CD14-positive monocyte (primary cell): ENCODE measurements at regions not wholly inside any gene's neighbourhood (a gene's known extent, or its start where the extent isn't known, plus 50 kb on each side); places are given as distances from the start of the nearest gene placed in this dataset.

Experiments used
- DNase-seq, 3 donors: peaks; one replicate each; pipeline ENCODE4 v3.0.0-alpha.2; 2011 to 2022
- H2AFZ ChIP-seq: 2 replicates; pipeline ENCODE4 v1.6.0; 2012; ENCODE audit warnings: mild to moderate bottlenecking, low read depth, low read length, inconsistent platforms; ENCODE audit not compliant: insufficient read depth, poor library complexity, severe bottlenecking
- H3K27ac ChIP-seq, 2 donors: 1 replicate in 1 of 2; 2 replicates in 1 of 2; pipeline ENCODE4 v1.5.1; 2012 to 2013; ENCODE audit warnings: low read length in 2 of 2, control low read depth in 1 of 2, inconsistent platforms in 1 of 2, low read depth in 1 of 2, mild to moderate bottlenecking in 1 of 2
- H3K27me3 ChIP-seq, 2 donors: one replicate each; pipeline versions ENCODE4 v1.6.0 to v1.6.1; 2011 to 2013; ENCODE audit warnings: low read length in 2 of 2; ENCODE audit not compliant: control insufficient read depth in 2 of 2, insufficient read depth in 2 of 2
- H3K36me3 ChIP-seq, 2 donors: replicated peaks in 1 of 2; 1 replicate in 1 of 2; 2 replicates in 1 of 2; pipeline versions ENCODE4 v1.5.1 to v1.6.1; 2012 to 2013; ENCODE audit warnings: low read length in 2 of 2, control low read depth in 1 of 2, inconsistent platforms in 1 of 2, mild to moderate bottlenecking in 1 of 2; ENCODE audit not compliant: insufficient read depth in 2 of 2, control insufficient read depth in 1 of 2
- H3K4me1 ChIP-seq, 2 donors: 1 replicate in 1 of 2; 2 replicates in 1 of 2; pipeline versions ENCODE4 v1.5.1 to v1.6.1; 2012 to 2013; ENCODE audit warnings: low read length in 2 of 2, control low read depth in 1 of 2, inconsistent platforms in 1 of 2, mild to moderate bottlenecking in 1 of 2, moderate library complexity in 1 of 2; ENCODE audit not compliant: insufficient read depth in 2 of 2, control insufficient read depth in 1 of 2
- H3K4me2 ChIP-seq: replicated peaks from 2 replicates; pipeline ENCODE3; 2012; ENCODE audit warnings: low read length, moderate library complexity, mild to moderate bottlenecking; ENCODE audit not compliant: poor library complexity, severe bottlenecking; ENCODE audit errors: extremely low read depth
- H3K4me3 ChIP-seq, 3 experiments: fragments of 200-600 bp in 1 of 3; sonication (generic) in 1 of 3; replicated peaks in 1 of 3; 1 replicate in 2 of 3; 2 replicates in 1 of 3; pipeline ENCODE4 v1.5.1; 2011 to 2013; ENCODE audit warnings: low read length in 3 of 3, mild to moderate bottlenecking in 3 of 3, control low read depth in 2 of 3, low read depth in 2 of 3, inconsistent platforms in 1 of 3, moderate library complexity in 1 of 3
- H3K79me2 ChIP-seq: 2 replicates; pipeline ENCODE4 v1.6.0; 2012; ENCODE audit warnings: mild to moderate bottlenecking, control low read depth, inconsistent platforms, low read length, moderate library complexity; ENCODE audit not compliant: insufficient read depth
- H3K9ac ChIP-seq: 2 replicates; pipeline ENCODE4 v1.6.0; 2017; ENCODE audit warnings: low read length, mild to moderate bottlenecking; ENCODE audit not compliant: insufficient read depth, poor library complexity, severe bottlenecking
- H3K9me3 ChIP-seq, 2 donors: replicated peaks in 1 of 2; 1 replicate in 1 of 2; 2 replicates in 1 of 2; pipeline versions ENCODE4 v1.5.1 to v1.6.1; 2012 to 2013; ENCODE audit warnings: low read length in 2 of 2, control low read depth in 1 of 2; ENCODE audit not compliant: control insufficient read depth in 1 of 2, insufficient read depth in 1 of 2
- H4K20me1 ChIP-seq: 2 replicates; pipeline ENCODE4 v1.6.0; 2012; ENCODE audit warnings: mild to moderate bottlenecking, low read length, control low read depth, moderate library complexity; ENCODE audit not compliant: insufficient read depth
- H3K27ac Mint-ChIP-seq, 7 donors: one replicate each; pipeline ENCODE4 v1.8.0; 2020; ENCODE audit warnings: mild to moderate bottlenecking in 7 of 7, mixed read lengths in 7 of 7, moderate library complexity in 6 of 7, inconsistent platforms in 2 of 7
- H3K27me3 Mint-ChIP-seq, 3 donors: one replicate each; pipeline ENCODE4 v1.8.0; 2021 to 2022; ENCODE audit warnings: low read depth in 3 of 3, mild to moderate bottlenecking in 3 of 3, mixed read lengths in 3 of 3, moderate library complexity in 3 of 3, inconsistent platforms in 1 of 3
- H3K36me3 Mint-ChIP-seq, 2 donors: one replicate each; pipeline ENCODE4 v1.8.0; 2020; ENCODE audit warnings: mixed read lengths in 2 of 2, inconsistent platforms in 1 of 2, mild to moderate bottlenecking in 1 of 2
- H3K4me1 Mint-ChIP-seq: one replicate; pipeline ENCODE4 v1.8.0; 2020; ENCODE audit warnings: mild to moderate bottlenecking, mixed read lengths
- H3K4me3 Mint-ChIP-seq, 2 donors: one replicate each; pipeline ENCODE4 v1.8.0; 2020; ENCODE audit warnings: mild to moderate bottlenecking in 2 of 2, mixed read lengths in 2 of 2, moderate library complexity in 1 of 2
- H3K9me3 Mint-ChIP-seq, 7 donors: one replicate each; pipeline ENCODE4 v1.8.0; 2020 to 2022; ENCODE audit warnings: mixed read lengths in 7 of 7, mild to moderate bottlenecking in 6 of 7, moderate library complexity in 6 of 7, inconsistent platforms in 2 of 7
- whole genome bisulfite sequencing: methylation state at CpG from one replicate; pipeline ENCODE4 v1.1.5; 2013; ENCODE audit warnings: missing lambda C conversion rate; ENCODE audit not compliant: insufficient coverage; 5-methylcytosine and 5-hydroxymethylcytosine counted together
- intact Hi-C, 2 donors: fragments of 100-400 bp; cut with micrococcal nuclease; formaldehyde crosslinking; loops; one replicate each; pipeline versions ENCODE4 v1.15.0 to v1.15.1; 2023
- TF ChIP-seq, protein P1 (sequence below): fragments of 200-600 bp; IDR thresholded peaks from one replicate; pipeline ENCODE4 v1.8.0; 2022; ENCODE audit warnings: antibody characterized with exemption, mild to moderate bottlenecking

DNA sequence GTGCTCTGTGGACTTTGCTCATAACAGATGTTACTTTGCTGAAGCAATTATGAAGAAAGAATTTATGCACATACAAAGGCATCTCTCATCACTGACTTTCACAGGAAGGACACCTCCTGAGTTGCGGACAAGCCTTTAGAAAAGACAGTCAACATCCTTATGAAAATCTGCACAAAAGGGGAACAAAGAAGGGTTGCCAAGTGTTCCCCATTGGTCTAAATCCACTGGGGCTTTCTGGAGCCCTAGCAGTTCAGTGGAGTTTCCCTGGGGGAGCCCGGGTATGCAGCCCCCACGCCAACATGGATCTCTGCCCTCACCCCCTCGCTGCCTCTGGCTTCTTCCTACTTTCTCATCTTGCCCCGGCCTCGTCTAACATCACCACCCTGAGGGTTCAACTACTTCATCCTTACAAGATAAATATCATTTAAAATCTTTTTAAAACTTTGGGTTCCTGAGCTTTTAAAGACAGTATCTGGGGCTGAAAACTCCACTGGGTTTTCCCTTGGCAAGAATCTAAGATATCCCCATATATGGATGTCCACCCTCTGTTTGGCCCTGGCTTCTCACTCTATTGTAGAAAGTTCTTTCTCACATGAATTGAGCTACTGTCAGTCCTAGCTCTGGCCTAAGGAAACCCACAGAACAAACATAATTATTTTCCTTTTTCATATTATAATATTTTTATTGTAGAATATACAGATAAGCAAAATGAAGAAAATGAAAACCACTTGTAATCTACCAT, 207.9 kb upstream of the RGMA start:
- 50% methylated on average over 4 of the region's 6 CpGs for WGBS
- intact Hi-C loops, result no loop called here
- Histone ChIP-seq H3K36me3 (no peaks in the 10 kb centered on the region), H3K27me3 (peaks cover 0 to 5% of the 10 kb centered on the region in 2 donors), H3K4me2 (no peak overlapping the region), H2AFZ (no peak overlapping the region), H3K9ac (no peak overlapping the region), H3K9me3 (no peaks in the 10 kb centered on the region), H3K4me3 (no peak overlapping the region), H3K27ac (no peak overlapping the region), H4K20me1 (no peaks in the 10 kb centered on the region), H3K4me1 (peaks cover 0 to 6% of the 10 kb centered on the region in 2 donors), H3K79me2 (no peaks in the 10 kb centered on the region)
- H3K4me1 Mint-ChIP-seq, result peaks cover 6% of the 10 kb centered on the region
- H3K9me3 Mint-ChIP-seq, result peaks cover 0 to 2% (median 0%) of the 10 kb centered on the region in 7 donors
- no peaks in the 10 kb centered on the region for H3K36me3 Mint-ChIP-seq
- H3K4me3 Mint-ChIP-seq, result no peak overlapping the region
- no peak overlapping the region for H3K27ac Mint-ChIP-seq
- no peak for DNase-seq
- TF ChIP-seq, protein P1, sequence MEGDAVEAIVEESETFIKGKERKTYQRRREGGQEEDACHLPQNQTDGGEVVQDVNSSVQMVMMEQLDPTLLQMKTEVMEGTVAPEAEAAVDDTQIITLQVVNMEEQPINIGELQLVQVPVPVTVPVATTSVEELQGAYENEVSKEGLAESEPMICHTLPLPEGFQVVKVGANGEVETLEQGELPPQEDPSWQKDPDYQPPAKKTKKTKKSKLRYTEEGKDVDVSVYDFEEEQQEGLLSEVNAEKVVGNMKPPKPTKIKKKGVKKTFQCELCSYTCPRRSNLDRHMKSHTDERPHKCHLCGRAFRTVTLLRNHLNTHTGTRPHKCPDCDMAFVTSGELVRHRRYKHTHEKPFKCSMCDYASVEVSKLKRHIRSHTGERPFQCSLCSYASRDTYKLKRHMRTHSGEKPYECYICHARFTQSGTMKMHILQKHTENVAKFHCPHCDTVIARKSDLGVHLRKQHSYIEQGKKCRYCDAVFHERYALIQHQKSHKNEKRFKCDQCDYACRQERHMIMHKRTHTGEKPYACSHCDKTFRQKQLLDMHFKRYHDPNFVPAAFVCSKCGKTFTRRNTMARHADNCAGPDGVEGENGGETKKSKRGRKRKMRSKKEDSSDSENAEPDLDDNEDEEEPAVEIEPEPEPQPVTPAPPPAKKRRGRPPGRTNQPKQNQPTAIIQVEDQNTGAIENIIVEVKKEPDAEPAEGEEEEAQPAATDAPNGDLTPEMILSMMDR, result no peak
- H3K27me3 Mint-ChIP-seq, result peaks cover 3 to 10% (median 4%) of the 10 kb centered on the region in 3 donors

DNA sequence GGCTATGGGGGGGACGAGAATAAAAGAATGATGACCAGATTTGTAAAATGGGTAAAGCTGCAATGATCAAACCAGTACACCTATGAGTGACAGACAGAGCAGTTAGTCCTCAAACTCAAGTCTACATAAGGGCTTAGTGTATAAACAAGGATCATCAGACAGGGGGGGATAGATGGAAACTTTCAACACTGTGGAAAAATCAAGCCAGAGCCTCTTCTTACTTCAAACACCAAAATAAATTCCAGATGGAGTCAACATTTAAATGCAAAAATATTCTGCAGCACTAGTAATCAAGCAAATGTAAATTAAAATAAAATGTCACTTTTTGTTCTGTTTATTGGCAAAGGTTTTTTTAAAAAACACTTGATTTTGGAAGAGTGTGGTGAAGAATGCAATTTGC, 205.9 kb upstream of the RGMA start:
- Histone ChIP-seq H3K27ac (no peak overlapping the region), H3K36me3 (no peaks in the 10 kb centered on the region), H4K20me1 (no peaks in the 10 kb centered on the region), H3K4me1 (peaks cover 0 to 7% of the 10 kb centered on the region in 2 donors), H3K9me3 (no peaks in the 10 kb centered on the region), H3K79me2 (no peaks in the 10 kb centered on the region), H3K9ac (no peak overlapping the region), H3K27me3 (peaks cover 3 to 5% of the 10 kb centered on the region in 2 donors), H3K4me2 (no peak overlapping the region), H2AFZ (no peak overlapping the region), H3K4me3 (no peak overlapping the region)
- Mint-ChIP-seq H3K4me1 (peaks cover 9% of the 10 kb centered on the region), H3K36me3 (no peaks in the 10 kb centered on the region), H3K27me3 (peaks cover 3 to 7% (median 7%) of the 10 kb centered on the region in 3 donors), H3K27ac (no peak overlapping the region), H3K4me3 (no peak overlapping the region), H3K9me3 (peaks cover 0 to 2% (median 0%) of the 10 kb centered on the region in 7 donors)
- intact Hi-C loops, result no loop called here
- WGBS, result no CpG with 5 or more reads among the region's 1 CpG
- TF ChIP-seq, protein P1, result no peak
- DNase-seq, result no peak
